ENCODE measurements at regions not wholly inside any gene's neighbourhood (a gene's known extent, or its start where the extent isn't known, plus 50 kb on each side); places are given as distances from the start of the nearest gene placed in this dataset.

- TF ChIP-seq REST (IDR thresholded peaks at IDR 0.05; ENCODE audit: insufficient read depth in 1 of 2, low read depth in 2 of 2, low read length in 2 of 2) (no peak), POLR2AphosphoS5 (IDR thresholded peaks at IDR 0.05; ENCODE audit: low read depth, low read length) (no peak), TAF1 (IDR thresholded peaks at IDR 0.05; ENCODE audit: borderline replicate concordance, insufficient read depth, low read length) (no peak), FOXP2 (optimal IDR thresholded peaks at IDR 0.05; ENCODE audit: borderline replicate concordance, extremely low read depth, extremely low read length, insufficient read depth) (no peak), SIN3A (IDR thresholded peaks at IDR 0.05; ENCODE audit: borderline replicate concordance, insufficient read depth, low read length) (no peak)
Observed at GRCh38 chr4:125042041-125042440, 272.7 kb upstream of the FAT4 start.
